DOHH2 (cell line): ENCODE measurements at regions not wholly inside any gene's neighbourhood (a gene's known extent, or its start where the extent isn't known, plus 50 kb on each side); places are given as distances from the start of the nearest gene placed in this dataset.

Experiments used
- CTCF ChIP-seq: fragments of 200-600 bp; sonication (generic); IDR thresholded peaks from one replicate; pipeline ENCODE4 v1.5.1; 2014; ENCODE audit warnings: antibody characterized with exemption, mild to moderate bottlenecking, low read depth, low read length; ENCODE audit not compliant: poor library complexity, severe bottlenecking
- EZH2phosphoT487 ChIP-seq: fragments of 200-600 bp; sonication (generic); IDR thresholded peaks from 2 replicates; pipeline ENCODE4 v1.6.1; 2017; ENCODE audit warnings: borderline replicate concordance, mild to moderate bottlenecking, antibody characterized with exemption, low read length, moderate library complexity, mixed read lengths

- TF ChIP-seq CTCF (no peak), EZH2phosphoT487 (no peak)
Measured at GRCh38 chr1:69492286-69492685, 75.4 kb upstream of the LRRC7 start.
